H1 (cell line): ENCODE measurements at regions not wholly inside any gene's neighbourhood (a gene's known extent, or its start where the extent isn't known, plus 50 kb on each side); places are given as distances from the start of the nearest gene placed in this dataset.

Source experiments
- CTCF ChIA-PET: fragments of 300-600 bp; sonication (Branson Sonifier 250); formaldehyde crosslinking; loops from one replicate; lab custom pipeline; 2021; ENCODE audit not compliant: partially characterized antibody; lab: Charles Lee
- POLR2A ChIA-PET: fragments of 300-600 bp; sonication (Branson Sonifier 250); formaldehyde crosslinking; loops from one replicate; lab custom pipeline; 2021; ENCODE audit warnings: inconsistent platforms; ENCODE audit not compliant: partially characterized antibody; lab: Charles Lee
- DNase-seq, 2 experiments: peaks; one replicate each; pipeline versions ENCODE4 v3.0.0 to v3.0.0-alpha.2; 2010 to 2022; ENCODE audit warnings: low spot score in 2 of 2, low read depth in 1 of 2, mixed read lengths in 1 of 2
- FAIRE-seq: peaks from 2 replicates; lab custom pipeline; 2011; peaks lifted over from hg19 to GRCh38; lab: Jason Lieb, UNC
- H2AFZ ChIP-seq: 2 replicates; pipeline ENCODE4 v1.8.1; 2012; ENCODE audit warnings: low read length, inconsistent platforms
- H2AK5ac ChIP-seq: 2 replicates; pipeline ENCODE4 v1.6.1; 2013; ENCODE audit warnings: low read depth, low read length
- H2BK120ac ChIP-seq: replicated peaks from 2 replicates; pipeline ENCODE3; 2013; ENCODE audit warnings: low read depth, low read length, inconsistent platforms
- H2BK12ac ChIP-seq: 2 replicates; pipeline ENCODE4 v1.6.1; 2013; ENCODE audit warnings: low read depth, low read length
- H2BK15ac ChIP-seq: 2 replicates; pipeline ENCODE4 v1.6.1; 2013; ENCODE audit warnings: low read length
- H2BK20ac ChIP-seq: 2 replicates; pipeline ENCODE4 v1.6.1; 2013; ENCODE audit warnings: low read length
- H2BK5ac ChIP-seq: 2 replicates; pipeline ENCODE4 v1.6.1; 2013; ENCODE audit warnings: low read depth, low read length
- H3K14ac ChIP-seq: 2 replicates; pipeline ENCODE4 v1.6.1; 2013; ENCODE audit warnings: inconsistent platforms; ENCODE audit not compliant: insufficient read length
- H3K18ac ChIP-seq: 2 replicates; pipeline ENCODE4 v1.6.1; 2013; ENCODE audit warnings: low read length; ENCODE audit errors: extremely low read depth
- H3K23ac ChIP-seq: 2 replicates; pipeline ENCODE4 v1.6.1; 2013; ENCODE audit warnings: inconsistent platforms; ENCODE audit not compliant: insufficient read length
- H3K23me2 ChIP-seq: 2 replicates; pipeline ENCODE4 v1.6.1; 2013; ENCODE audit warnings: low read depth, low read length
- H3K27ac ChIP-seq: 2 replicates; pipeline ENCODE4 v1.6.1; 2011; ENCODE audit warnings: low read depth, low read length, inconsistent platforms
- H3K27me3 ChIP-seq, 4 experiments: replicated peaks in 1 of 4; 1 replicate in 1 of 4; 2 replicates in 3 of 4; pipeline versions ENCODE4 v1.6.1 to v1.8.1; 2011 to 2013; ENCODE audit warnings: low read length in 3 of 4, mild to moderate bottlenecking in 3 of 4, inconsistent platforms in 2 of 4, mixed read lengths in 2 of 4, moderate library complexity in 1 of 4; ENCODE audit not compliant: control insufficient read depth in 3 of 4, insufficient read depth in 3 of 4; ENCODE audit errors: extremely low read depth in 1 of 4
- H3K36me3 ChIP-seq, 4 experiments: 2 replicates each; pipeline versions ENCODE4 v1.6.1 to v1.8.1; 2011 to 2013; ENCODE audit warnings: mild to moderate bottlenecking in 4 of 4, low read length in 3 of 4, moderate library complexity in 2 of 4, control low read depth in 1 of 4, inconsistent platforms in 1 of 4; ENCODE audit not compliant: insufficient read depth in 4 of 4, control insufficient read depth in 2 of 4
- H3K4ac ChIP-seq: replicated peaks from 2 replicates; pipeline ENCODE3; 2013; ENCODE audit warnings: low read length, low read depth, mixed read lengths, inconsistent platforms; ENCODE audit not compliant: insufficient read length
- H3K4me1 ChIP-seq, 4 experiments: replicated peaks in 1 of 4; 1 replicate in 1 of 4; 2 replicates in 3 of 4; pipeline versions ENCODE4 v1.6.1 to v1.8.1; 2011 to 2013; ENCODE audit warnings: low read length in 3 of 4, inconsistent platforms in 2 of 4, mixed read lengths in 1 of 4; ENCODE audit not compliant: insufficient read depth in 4 of 4, control insufficient read depth in 3 of 4
- H3K4me2 ChIP-seq, 2 experiments: 2 replicates each; pipeline versions ENCODE4 v1.6.1 to v1.8.1; 2011 to 2013; ENCODE audit warnings: low read depth in 2 of 2, low read length in 2 of 2, control low read depth in 1 of 2, inconsistent platforms in 1 of 2, mild to moderate bottlenecking in 1 of 2; ENCODE audit not compliant: insufficient read depth in 1 of 2
- H3K4me3 ChIP-seq, 4 experiments: fragments of 200-600, 300-600 bp in 1 of 4; sonication (generic), shearing (Covaris generic), sonication (Bioruptor Twin) in 1 of 4; 2 replicates each; pipeline versions ENCODE4 v1.5.1 to v1.8.1; 2011 to 2016; ENCODE audit warnings: low read length in 4 of 4, low read depth in 3 of 4, control low read depth in 2 of 4, inconsistent platforms in 2 of 4, mild to moderate bottlenecking in 2 of 4, mixed read lengths in 1 of 4, moderate library complexity in 1 of 4; ENCODE audit not compliant: insufficient read depth in 2 of 4; ENCODE audit errors: extremely low read depth in 1 of 4
- H3K56ac ChIP-seq: replicated peaks from 2 replicates; pipeline ENCODE3; 2013; ENCODE audit warnings: low read depth, mild to moderate bottlenecking, mixed read lengths, low read length, inconsistent platforms; ENCODE audit not compliant: insufficient read length
- H3K79me1 ChIP-seq: 2 replicates; pipeline ENCODE4 v1.6.1; 2013; ENCODE audit warnings: low read depth, low read length, control low read depth
- H3K79me2 ChIP-seq, 2 experiments: 2 replicates each; pipeline versions ENCODE4 v1.6.1 to v1.8.1; 2012 to 2013; ENCODE audit warnings: low read length in 2 of 2, mild to moderate bottlenecking in 2 of 2, inconsistent platforms in 1 of 2; ENCODE audit not compliant: insufficient read depth in 2 of 2, control insufficient read depth in 1 of 2
- H3K9ac ChIP-seq, 4 experiments: replicated peaks in 1 of 4; 1 replicate in 1 of 4; 2 replicates in 3 of 4; pipeline versions ENCODE4 v1.6.1 to v1.8.1; 2011 to 2013; ENCODE audit warnings: low read depth in 3 of 4, low read length in 3 of 4, control low read depth in 2 of 4, mild to moderate bottlenecking in 2 of 4, moderate library complexity in 2 of 4, inconsistent platforms in 1 of 4; ENCODE audit errors: extremely low read depth in 1 of 4
- H3K9me3 ChIP-seq, 2 experiments: 2 replicates each; pipeline versions ENCODE4 v1.6.1 to v1.8.1; 2012 to 2013; ENCODE audit warnings: mild to moderate bottlenecking in 2 of 2, moderate library complexity in 2 of 2, control low read depth in 1 of 2, inconsistent platforms in 1 of 2, low read depth in 1 of 2, low read length in 1 of 2, mixed read lengths in 1 of 2; ENCODE audit not compliant: insufficient read depth in 2 of 2
- H4K20me1 ChIP-seq, 2 experiments: replicated peaks in 1 of 2; 2 replicates each; pipeline versions ENCODE3 to v1.8.1; 2011 to 2013; ENCODE audit warnings: inconsistent platforms in 2 of 2, low read length in 2 of 2, mild to moderate bottlenecking in 1 of 2; ENCODE audit not compliant: insufficient read depth in 2 of 2, control insufficient read depth in 1 of 2
- H4K5ac ChIP-seq: 2 replicates; pipeline ENCODE4 v1.6.1; 2013; ENCODE audit warnings: low read length, low read depth, mixed read lengths, inconsistent platforms; ENCODE audit not compliant: insufficient read length
- H4K8ac ChIP-seq: 2 replicates; pipeline ENCODE4 v1.8.0; 2013; ENCODE audit warnings: mild to moderate bottlenecking, moderate library complexity, low read length, inconsistent platforms; ENCODE audit not compliant: insufficient read depth; ENCODE audit errors: extremely low read depth
- H4K91ac ChIP-seq: replicated peaks from 2 replicates; pipeline ENCODE3; 2013; ENCODE audit warnings: low read length, mixed read lengths, inconsistent platforms; ENCODE audit not compliant: insufficient read length
- E2F6 ChIP-seq: IDR thresholded peaks from 2 replicates; pipeline ENCODE4 v1.6.1; 2012; ENCODE audit warnings: inconsistent platforms
- MAX ChIP-seq: IDR thresholded peaks from 2 replicates; pipeline ENCODE4 v1.6.1; 2012; ENCODE audit warnings: inconsistent platforms
- RBBP5 ChIP-seq: IDR thresholded peaks from 2 replicates; pipeline ENCODE4 v1.7.1; 2012; ENCODE audit warnings: low read depth, mild to moderate bottlenecking, inconsistent platforms, low read length, moderate library complexity, borderline replicate concordance
- SIN3A ChIP-seq, 2 experiments: IDR thresholded peaks in 1 of 2; conservative IDR thresholded peaks in 1 of 2; 2 replicates each; pipeline ENCODE4 v1.6.1; 2011 to 2012; ENCODE audit warnings: low read length in 2 of 2, improper control_type of control experiment in 1 of 2, low read depth in 1 of 2, mild to moderate bottlenecking in 1 of 2
- YY1 ChIP-seq: IDR thresholded peaks from 2 replicates; pipeline ENCODE4 v1.6.1; 2011; ENCODE audit warnings: low read depth, mild to moderate bottlenecking, low read length
- WGBS, 2 experiments: shearing (Covaris generic) in 1 of 2; methylation state at CpG; one replicate each; pipeline versions ENCODE4 v1.1.6 to v1.1.7; 2013 to 2015; ENCODE audit warnings: low lambda C conversion rate in 2 of 2, mixed read lengths in 2 of 2, inconsistent platforms in 1 of 2, low coverage in 1 of 2, missing lambda C conversion rate in 1 of 2; ENCODE audit not compliant: insufficient replicate concordance in 2 of 2, insufficient coverage in 1 of 2, insufficient read length in 1 of 2; ENCODE audit errors: extremely low coverage in 1 of 2, missing lambda C conversion rate in 1 of 2; 5-methylcytosine and 5-hydroxymethylcytosine counted together

GRCh38 chr12:124695861-124696260 lies 128.4 kb upstream of the NCOR2 start:
- H2BK5ac ChIP-seq, result no peak overlapping the region
- no peak overlapping the region for H3K27ac ChIP-seq
- H3K23ac ChIP-seq, result no peak overlapping the region
- no peaks in the 10 kb centered on the region for H3K79me1 ChIP-seq
- no peak overlapping the region for H2BK12ac ChIP-seq
- H4K5ac ChIP-seq, result no peak overlapping the region
- peak; percentile 45; the same call in 1 of the 2 replicates for TF ChIP-seq E2F6
- TF ChIP-seq MAX, result peak; percentile 54; the same call in 1 of the 2 replicates
- peak in 1 of 2 experiments; percentile 66; a peak in 1 of 4 replicates for TF ChIP-seq SIN3A (conservative IDR thresholded peaks at IDR 0.05 in 1 of 2, IDR thresholded peaks at IDR 0.05 in 1 of 2; ENCODE audit: low read depth in 1 of 2, low read length in 2 of 2)
- TF ChIP-seq RBBP5, result no peak
- no peak for TF ChIP-seq YY1
- H3K9me3 ChIP-seq, result no peaks in the 10 kb centered on the region
- ChIA-PET POLR2A (interaction anchor here (0.6 to 0.7 kb wide), 2 partner anchors 80 to 103 kb away, joined by 3 to 5 read pairs; no protein-coding TSS in a partner anchor), CTCF (interaction anchor here (1.5 to 2.2 kb wide), 3 partner anchors 55 to 317 kb away, joined by 3 to 8 read pairs (median 3); no protein-coding TSS in a partner anchor)
- H3K9ac ChIP-seq, result no peak overlapping the region
- H4K20me1 ChIP-seq, result no peaks in the 10 kb centered on the region
- H2BK120ac ChIP-seq, result no peak overlapping the region
- no peak overlapping the region for H3K4me3 ChIP-seq
- H3K14ac ChIP-seq, result no peak overlapping the region
- no peaks in the 10 kb centered on the region for H3K36me3 ChIP-seq
- no peak overlapping the region for H2AK5ac ChIP-seq
- H3K56ac ChIP-seq, result no peak overlapping the region
- no peak overlapping the region for H2BK15ac ChIP-seq
- H2AFZ ChIP-seq, result no peak overlapping the region
- no peak overlapping the region for H3K4ac ChIP-seq
- DNase-seq (no peak), FAIRE-seq (no peak)
- H3K27me3 ChIP-seq, result no peaks in the 10 kb centered on the region
- H4K8ac ChIP-seq, result no peak overlapping the region
- no peaks in the 10 kb centered on the region for H3K79me2 ChIP-seq
- no peaks in the 10 kb centered on the region for H3K23me2 ChIP-seq
- no peak overlapping the region for H2BK20ac ChIP-seq
- H3K4me2 ChIP-seq, result no peak overlapping the region
- peaks cover 0 to 2% (median under 1%) of the 10 kb centered on the region in 4 experiments; a peak in 2 of 7 replicates for H3K4me1 ChIP-seq
- no peak overlapping the region for H3K18ac ChIP-seq
- no peak overlapping the region for H4K91ac ChIP-seq
- WGBS, 2 experiments, result 83% methylated on average over 5 of the region's 5 CpGs; no CpG with 5 or more reads in 1 of the 2 experiments
